ENCODE measurements at regions not wholly inside any gene's neighbourhood (a gene's known extent, or its start where the extent isn't known, plus 50 kb on each side); places are given as distances from the start of the nearest gene placed in this dataset.

DNA sequence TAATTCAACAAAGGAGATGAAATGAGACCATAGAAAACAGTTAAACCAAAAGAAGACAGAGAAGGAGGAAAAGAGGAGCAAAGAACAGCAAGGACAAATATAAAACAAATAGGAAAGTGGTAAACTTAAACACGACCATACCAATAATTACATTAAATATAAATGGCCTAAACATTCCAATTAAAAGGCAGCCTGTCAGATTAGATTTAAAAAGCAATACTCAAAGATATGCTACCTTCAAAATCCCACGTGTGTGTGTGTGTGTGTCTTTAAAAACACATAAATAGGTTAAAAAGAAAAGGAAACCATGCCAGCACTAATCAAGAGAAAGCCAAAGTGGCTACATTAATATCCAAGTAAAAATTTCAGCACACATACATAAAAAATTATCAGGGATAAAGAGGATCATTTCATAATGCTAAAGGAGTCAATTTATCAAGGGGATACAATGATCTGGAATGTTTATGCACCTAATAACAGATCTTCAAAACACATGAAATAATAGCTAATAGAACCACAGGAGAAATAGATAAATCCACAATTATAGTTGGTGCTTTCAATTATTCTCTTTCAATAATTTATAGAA, 355.7 kb upstream of the POU3F1 start:
- TF ChIP-seq, protein P1, sequence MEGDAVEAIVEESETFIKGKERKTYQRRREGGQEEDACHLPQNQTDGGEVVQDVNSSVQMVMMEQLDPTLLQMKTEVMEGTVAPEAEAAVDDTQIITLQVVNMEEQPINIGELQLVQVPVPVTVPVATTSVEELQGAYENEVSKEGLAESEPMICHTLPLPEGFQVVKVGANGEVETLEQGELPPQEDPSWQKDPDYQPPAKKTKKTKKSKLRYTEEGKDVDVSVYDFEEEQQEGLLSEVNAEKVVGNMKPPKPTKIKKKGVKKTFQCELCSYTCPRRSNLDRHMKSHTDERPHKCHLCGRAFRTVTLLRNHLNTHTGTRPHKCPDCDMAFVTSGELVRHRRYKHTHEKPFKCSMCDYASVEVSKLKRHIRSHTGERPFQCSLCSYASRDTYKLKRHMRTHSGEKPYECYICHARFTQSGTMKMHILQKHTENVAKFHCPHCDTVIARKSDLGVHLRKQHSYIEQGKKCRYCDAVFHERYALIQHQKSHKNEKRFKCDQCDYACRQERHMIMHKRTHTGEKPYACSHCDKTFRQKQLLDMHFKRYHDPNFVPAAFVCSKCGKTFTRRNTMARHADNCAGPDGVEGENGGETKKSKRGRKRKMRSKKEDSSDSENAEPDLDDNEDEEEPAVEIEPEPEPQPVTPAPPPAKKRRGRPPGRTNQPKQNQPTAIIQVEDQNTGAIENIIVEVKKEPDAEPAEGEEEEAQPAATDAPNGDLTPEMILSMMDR (IDR thresholded peaks at IDR 0.05): no peak
- TF ChIP-seq POLR2A (IDR thresholded peaks at IDR 0.05): no peak
- no peak for TF ChIP-seq POLR2AphosphoS5 (IDR thresholded peaks at IDR 0.05; ENCODE audit: insufficient read depth in 1 of 2, low read depth in 1 of 2)

Measured in vagina (tissue), 2 donors.